ENCODE measurements at regions not wholly inside any gene's neighbourhood (a gene's known extent, or its start where the extent isn't known, plus 50 kb on each side); places are given as distances from the start of the nearest gene placed in this dataset.

DNA sequence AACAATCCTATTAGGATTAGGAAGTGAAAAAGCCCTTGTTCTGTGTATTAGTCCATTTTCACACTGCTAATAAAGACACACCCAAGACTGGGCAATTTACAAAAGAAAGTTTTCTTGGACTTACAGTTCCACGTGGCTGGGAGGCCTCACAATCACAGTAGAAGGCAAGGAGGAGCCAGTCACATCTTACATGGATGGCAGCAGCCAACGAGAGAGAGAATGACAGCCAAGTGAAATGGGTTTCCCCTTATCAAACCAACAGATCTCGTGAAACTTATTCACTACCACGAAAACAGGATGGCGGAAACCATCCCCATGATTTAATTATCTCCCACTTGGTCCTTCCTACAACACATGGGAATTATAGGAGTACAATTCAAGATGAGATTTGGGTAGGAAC lies 248.2 kb upstream of the KCNMB2 start:
- TF ChIP-seq SIN3A (IDR thresholded peaks at IDR 0.05; ENCODE audit: borderline replicate concordance, insufficient read depth, low read length): no peak
- TF ChIP-seq POLR2AphosphoS5 (IDR thresholded peaks at IDR 0.05; ENCODE audit: low read depth, low read length): no peak
- TF ChIP-seq, protein P1, sequence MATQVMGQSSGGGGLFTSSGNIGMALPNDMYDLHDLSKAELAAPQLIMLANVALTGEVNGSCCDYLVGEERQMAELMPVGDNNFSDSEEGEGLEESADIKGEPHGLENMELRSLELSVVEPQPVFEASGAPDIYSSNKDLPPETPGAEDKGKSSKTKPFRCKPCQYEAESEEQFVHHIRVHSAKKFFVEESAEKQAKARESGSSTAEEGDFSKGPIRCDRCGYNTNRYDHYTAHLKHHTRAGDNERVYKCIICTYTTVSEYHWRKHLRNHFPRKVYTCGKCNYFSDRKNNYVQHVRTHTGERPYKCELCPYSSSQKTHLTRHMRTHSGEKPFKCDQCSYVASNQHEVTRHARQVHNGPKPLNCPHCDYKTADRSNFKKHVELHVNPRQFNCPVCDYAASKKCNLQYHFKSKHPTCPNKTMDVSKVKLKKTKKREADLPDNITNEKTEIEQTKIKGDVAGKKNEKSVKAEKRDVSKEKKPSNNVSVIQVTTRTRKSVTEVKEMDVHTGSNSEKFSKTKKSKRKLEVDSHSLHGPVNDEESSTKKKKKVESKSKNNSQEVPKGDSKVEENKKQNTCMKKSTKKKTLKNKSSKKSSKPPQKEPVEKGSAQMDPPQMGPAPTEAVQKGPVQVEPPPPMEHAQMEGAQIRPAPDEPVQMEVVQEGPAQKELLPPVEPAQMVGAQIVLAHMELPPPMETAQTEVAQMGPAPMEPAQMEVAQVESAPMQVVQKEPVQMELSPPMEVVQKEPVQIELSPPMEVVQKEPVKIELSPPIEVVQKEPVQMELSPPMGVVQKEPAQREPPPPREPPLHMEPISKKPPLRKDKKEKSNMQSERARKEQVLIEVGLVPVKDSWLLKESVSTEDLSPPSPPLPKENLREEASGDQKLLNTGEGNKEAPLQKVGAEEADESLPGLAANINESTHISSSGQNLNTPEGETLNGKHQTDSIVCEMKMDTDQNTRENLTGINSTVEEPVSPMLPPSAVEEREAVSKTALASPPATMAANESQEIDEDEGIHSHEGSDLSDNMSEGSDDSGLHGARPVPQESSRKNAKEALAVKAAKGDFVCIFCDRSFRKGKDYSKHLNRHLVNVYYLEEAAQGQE (IDR thresholded peaks at IDR 0.05; ENCODE audit: insufficient read depth in 1 of 2, low read depth in 2 of 2, low read length in 2 of 2): no peak
- no peak for TF ChIP-seq FOXP2 (optimal IDR thresholded peaks at IDR 0.05; ENCODE audit: borderline replicate concordance, extremely low read depth, extremely low read length, insufficient read depth)
